OCI-LY3 (cell line): ENCODE measurements at regions not wholly inside any gene's neighbourhood (a gene's known extent, or its start where the extent isn't known, plus 50 kb on each side); places are given as distances from the start of the nearest gene placed in this dataset.

Experiments used
- EZH2phosphoT487 ChIP-seq: fragments of 200-600 bp; shearing (Covaris generic); IDR thresholded peaks from 2 replicates; pipeline ENCODE4 v1.6.1; 2018; ENCODE audit warnings: antibody characterized with exemption, mixed run types, low read depth
- TF ChIP-seq, protein P1 (sequence below): fragments of 200-600, 300-600 bp; sonication (generic); IDR thresholded peaks from 2 replicates; pipeline ENCODE4 v1.5.1; 2014; ENCODE audit warnings: antibody characterized with exemption, low read length, low read depth

DNA sequence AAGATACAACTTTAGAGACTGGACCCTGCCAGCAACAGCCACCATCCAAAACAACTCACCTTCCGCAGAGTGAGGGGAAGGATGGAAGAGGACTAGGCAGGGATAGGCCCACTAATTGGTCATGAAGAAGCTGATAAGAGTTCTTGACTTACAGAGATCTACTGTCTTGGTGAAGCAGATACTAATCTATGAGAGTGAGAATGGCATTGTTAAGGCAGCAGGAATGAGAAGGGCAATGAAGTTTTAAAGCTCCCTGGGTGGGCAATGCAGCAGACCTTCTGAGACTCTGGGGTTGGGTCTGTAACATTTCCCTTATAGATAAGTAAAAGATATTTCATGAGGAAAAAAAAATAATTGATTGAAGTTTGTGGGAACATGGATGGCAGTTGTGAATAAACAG lies 63.7 kb downstream of the KLF12 start:
- no peak for TF ChIP-seq EZH2phosphoT487
- TF ChIP-seq, protein P1, sequence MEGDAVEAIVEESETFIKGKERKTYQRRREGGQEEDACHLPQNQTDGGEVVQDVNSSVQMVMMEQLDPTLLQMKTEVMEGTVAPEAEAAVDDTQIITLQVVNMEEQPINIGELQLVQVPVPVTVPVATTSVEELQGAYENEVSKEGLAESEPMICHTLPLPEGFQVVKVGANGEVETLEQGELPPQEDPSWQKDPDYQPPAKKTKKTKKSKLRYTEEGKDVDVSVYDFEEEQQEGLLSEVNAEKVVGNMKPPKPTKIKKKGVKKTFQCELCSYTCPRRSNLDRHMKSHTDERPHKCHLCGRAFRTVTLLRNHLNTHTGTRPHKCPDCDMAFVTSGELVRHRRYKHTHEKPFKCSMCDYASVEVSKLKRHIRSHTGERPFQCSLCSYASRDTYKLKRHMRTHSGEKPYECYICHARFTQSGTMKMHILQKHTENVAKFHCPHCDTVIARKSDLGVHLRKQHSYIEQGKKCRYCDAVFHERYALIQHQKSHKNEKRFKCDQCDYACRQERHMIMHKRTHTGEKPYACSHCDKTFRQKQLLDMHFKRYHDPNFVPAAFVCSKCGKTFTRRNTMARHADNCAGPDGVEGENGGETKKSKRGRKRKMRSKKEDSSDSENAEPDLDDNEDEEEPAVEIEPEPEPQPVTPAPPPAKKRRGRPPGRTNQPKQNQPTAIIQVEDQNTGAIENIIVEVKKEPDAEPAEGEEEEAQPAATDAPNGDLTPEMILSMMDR: no peak
